BE2C (cell line): ENCODE measurements at regions not wholly inside any gene's neighbourhood (a gene's known extent, or its start where the extent isn't known, plus 50 kb on each side); places are given as distances from the start of the nearest gene placed in this dataset.

Experiments
- DNase-seq: peaks from one replicate; pipeline ENCODE4 v3.0.0-alpha.2; 2020
- H3K27me3 ChIP-seq: fragments of 250-450 bp; sonication (Bioruptor Pico); 2 replicates; pipeline ENCODE4 v1.5.1; 2020; ENCODE audit warnings: mild to moderate bottlenecking
- H3K36me3 ChIP-seq: fragments of 250-450 bp; sonication (Bioruptor Pico); 2 replicates; pipeline ENCODE4 v1.5.1; 2020; ENCODE audit warnings: mild to moderate bottlenecking
- H3K4me1 ChIP-seq: fragments of 250-450 bp; sonication (Bioruptor Pico); 2 replicates; pipeline ENCODE4 v1.5.1; 2020
- H3K4me3 ChIP-seq: 2 replicates; pipeline ENCODE4 v1.5.1; 2011; ENCODE audit warnings: low read depth, low read length
- H3K9me3 ChIP-seq: fragments of 250-450 bp; sonication (Bioruptor Pico); 2 replicates; pipeline ENCODE4 v1.5.1; 2020
- CTCF ChIP-seq: IDR thresholded peaks from 2 replicates; pipeline ENCODE4 v1.5.1; 2012; ENCODE audit warnings: mild to moderate bottlenecking, low read depth, low read length

GRCh38 chr1:99590578-99591209 lies 55.2 kb upstream of the PALMD start:
- Histone ChIP-seq H3K4me1 (peaks cover 4% of the 10 kb centered on the region; the same call in 1 of the 2 replicates), H3K27me3 (no peaks in the 10 kb centered on the region), H3K36me3 (no peaks in the 10 kb centered on the region), H3K4me3 (no peak overlapping the region), H3K9me3 (no peaks in the 10 kb centered on the region; the same call in 1 of the 2 replicates)
- peak; percentile 21 for DNase-seq
- no peak for TF ChIP-seq CTCF

DNA sequence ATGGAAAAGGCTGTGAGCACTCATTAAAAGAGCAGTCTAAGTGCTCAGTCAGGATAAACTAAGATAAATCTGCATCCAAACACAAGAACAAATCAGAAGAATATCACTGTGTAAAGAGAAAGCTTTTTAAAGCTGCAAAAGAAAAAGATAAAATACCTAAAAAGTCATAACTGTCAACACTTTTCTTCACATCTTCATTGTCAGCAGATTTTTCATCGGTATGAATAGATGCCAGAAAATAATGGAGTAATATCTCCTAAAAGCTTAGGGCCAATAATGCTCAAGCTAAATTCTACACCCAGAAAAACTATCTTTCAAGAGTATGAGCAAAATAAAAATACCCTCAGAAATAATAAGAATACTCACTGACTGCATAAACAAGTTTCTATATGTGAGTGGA lies 54.0 kb upstream of the PALMD start:
- no peaks in the 10 kb centered on the region for H3K27me3 ChIP-seq
- no peaks in the 10 kb centered on the region for H3K36me3 ChIP-seq
- no peaks in the 10 kb centered on the region; the same call in 1 of the 2 replicates for H3K9me3 ChIP-seq
- DNase-seq = no peak
- peaks cover 4% of the 10 kb centered on the region; the same call in 1 of the 2 replicates for H3K4me1 ChIP-seq
- TF ChIP-seq CTCF = no peak
- no peak overlapping the region for H3K4me3 ChIP-seq

DNA sequence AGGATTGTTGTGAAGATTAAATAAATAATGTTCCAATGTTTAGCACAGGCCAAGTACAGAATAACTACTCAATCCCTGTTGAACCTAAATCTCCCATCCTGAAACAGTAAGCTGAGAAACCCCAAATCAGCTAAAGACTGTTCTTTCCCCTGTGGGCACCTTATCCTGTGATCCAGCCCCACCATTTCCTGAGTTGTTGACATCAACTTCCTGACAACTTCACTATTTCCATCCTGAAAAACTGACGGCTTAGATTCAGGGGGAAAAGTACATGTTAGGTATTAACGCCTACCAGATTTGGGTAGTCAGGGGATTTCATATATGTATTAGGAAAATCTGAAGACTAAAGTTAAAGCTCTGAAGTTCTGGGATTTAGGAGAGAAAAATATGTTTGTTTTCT lies 51.7 kb upstream of the PALMD start:
- peaks cover 10% of the 10 kb centered on the region for H3K4me1 ChIP-seq
- no peak for DNase-seq
- no peak overlapping the region for H3K4me3 ChIP-seq
- H3K9me3 ChIP-seq = no peaks in the 10 kb centered on the region; the same call in 1 of the 2 replicates
- no peak for TF ChIP-seq CTCF
- H3K27me3 ChIP-seq = no peaks in the 10 kb centered on the region
- H3K36me3 ChIP-seq = no peaks in the 10 kb centered on the region

GRCh38 chr1:99595041-99595440 lies 50.9 kb upstream of the PALMD start:
- TF ChIP-seq CTCF = no peak
- H3K4me3 ChIP-seq = no peak overlapping the region
- peaks cover 15% of the 10 kb centered on the region for H3K4me1 ChIP-seq
- H3K9me3 ChIP-seq = no peaks in the 10 kb centered on the region; the same call in 1 of the 2 replicates
- DNase-seq = no peak
- H3K36me3 ChIP-seq = no peaks in the 10 kb centered on the region
- no peaks in the 10 kb centered on the region for H3K27me3 ChIP-seq

DNA sequence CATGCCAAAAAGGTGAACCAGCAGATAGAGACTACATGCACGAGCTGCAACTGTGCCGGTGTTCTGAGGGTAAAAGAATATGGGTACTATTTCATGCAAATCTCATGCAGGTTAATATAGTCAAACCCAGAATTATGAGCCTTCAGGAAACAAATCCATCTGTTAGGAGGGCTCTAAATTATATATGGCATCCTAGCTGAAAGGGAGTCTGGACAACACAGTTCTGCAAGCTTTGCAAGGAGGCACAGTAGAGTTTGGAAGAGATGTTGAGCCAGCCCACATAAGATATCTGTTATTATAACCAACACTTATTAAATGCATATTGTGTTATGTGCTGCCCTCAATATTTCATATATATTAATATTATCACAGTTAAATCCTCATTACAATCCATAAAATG lies 50.5 kb upstream of the PALMD start:
- Histone ChIP-seq H3K4me3 (no peak overlapping the region), H3K36me3 (no peaks in the 10 kb centered on the region), H3K4me1 (peaks cover 15% of the 10 kb centered on the region), H3K27me3 (no peaks in the 10 kb centered on the region), H3K9me3 (no peaks in the 10 kb centered on the region; the same call in 1 of the 2 replicates)
- TF ChIP-seq CTCF = no peak
- DNase-seq = no peak
